Thyroid gland (tissue), 4 donors: ENCODE measurements at regions not wholly inside any gene's neighbourhood (a gene's known extent, or its start where the extent isn't known, plus 50 kb on each side); places are given as distances from the start of the nearest gene placed in this dataset.
A peak's percentile ranks its signal among the peaks of the same experiment; 100 is the strongest.

Experiments
- DNase-seq, 2 donors: peaks; one replicate each; pipeline ENCODE4 v3.0.0-alpha.2; 2019
- H3K27ac ChIP-seq, 3 donors: fragments of 200-600 bp; sonication (generic); 1 replicate in 2 of 3; 2 replicates in 1 of 3; pipeline ENCODE4 v1.5.1; 2016 to 2019; ENCODE audit warnings: mild to moderate bottlenecking in 1 of 3, moderate library complexity in 1 of 3
- H3K27me3 ChIP-seq: fragments of 200-600 bp; sonication (generic); one replicate; pipeline ENCODE4 v1.5.1; 2019
- H3K36me3 ChIP-seq, 2 donors: fragments of 200-600 bp; sonication (generic); one replicate each; pipeline ENCODE4 v1.5.1; 2016 to 2019
- H3K4me1 ChIP-seq, 2 donors: fragments of 200-600 bp; sonication (generic); one replicate each; pipeline ENCODE4 v1.5.1; 2017 to 2019
- H3K4me3 ChIP-seq, 3 donors: fragments of 200-600 bp; sonication (generic); replicated peaks in 1 of 3; 1 replicate in 2 of 3; 2 replicates in 1 of 3; pipeline ENCODE4 v1.5.1; 2016; ENCODE audit warnings: mild to moderate bottlenecking in 1 of 3
- H3K9me3 ChIP-seq: fragments of 200-600 bp; sonication (generic); one replicate; pipeline ENCODE4 v1.5.1; 2017
- CTCF ChIP-seq, 6 experiments: fragments of 200-600 bp in 3 of 6; fragments of 450-650 bp in 3 of 6; sonication (generic) in 3 of 6; IDR thresholded peaks; one replicate each; pipeline ENCODE4 v1.5.1; 2016 to 2019; ENCODE audit warnings: antibody characterized with exemption in 6 of 6, mild to moderate bottlenecking in 2 of 6, inconsistent platforms in 1 of 6, moderate library complexity in 1 of 6
- POLR2A ChIP-seq, 2 donors: fragments of 450-650 bp; IDR thresholded peaks; one replicate each; pipeline ENCODE4 v1.6.1; 2017; ENCODE audit warnings: antibody characterized with exemption in 2 of 2, mild to moderate bottlenecking in 2 of 2, moderate library complexity in 1 of 2
- WGBS, 2 donors: methylation state at CpG; one replicate each; pipeline ENCODE4 v1.1.5; 2017; 5-methylcytosine and 5-hydroxymethylcytosine counted together
- intact Hi-C: fragments of 100-400 bp; cut with DNase I; formaldehyde crosslinking; loops from one replicate; pipeline ENCODE4 v1.15.1; 2023

DNA sequence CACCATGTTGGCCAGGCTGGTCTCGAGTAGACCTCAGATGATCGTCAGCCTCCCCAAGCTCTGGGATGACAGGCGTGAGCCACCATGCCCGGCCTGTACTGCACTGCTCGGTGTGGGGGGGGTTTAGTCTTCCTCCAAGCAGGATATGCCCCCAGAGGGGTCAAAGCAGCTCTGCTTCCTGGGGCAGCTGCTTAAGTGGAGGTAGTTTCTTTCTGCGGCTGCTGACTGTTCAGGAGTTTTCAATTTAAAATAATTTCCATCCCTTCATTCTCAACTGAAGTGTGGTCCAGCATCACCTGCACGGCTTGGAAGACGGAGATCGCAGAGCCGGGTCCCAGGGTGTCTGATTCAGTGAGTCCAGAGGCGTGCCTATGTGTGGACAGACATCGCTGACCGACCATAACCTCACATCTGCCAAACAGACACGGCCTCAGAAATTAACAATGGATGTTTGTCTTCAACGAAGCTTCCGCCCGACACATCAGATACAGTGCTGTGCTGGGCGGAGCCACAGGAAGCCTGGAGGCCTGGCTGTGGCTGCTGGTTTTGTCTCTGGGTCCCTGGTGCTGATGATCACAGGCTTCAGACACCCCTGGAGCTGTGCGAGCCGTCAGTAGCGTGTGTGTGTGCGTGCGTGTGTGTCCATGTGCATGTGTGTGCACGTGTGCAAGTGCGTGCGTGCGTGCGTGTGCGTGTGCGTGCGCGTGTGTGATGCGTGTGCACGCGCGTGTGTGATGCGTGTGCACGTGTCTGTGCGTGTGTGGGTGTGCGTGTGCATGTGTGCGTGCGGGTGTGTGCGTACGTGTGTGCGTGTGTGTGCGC lies 226.5 kb upstream of the PITRM1 start:
- H3K9me3 ChIP-seq = no peaks in the 10 kb centered on the region
- intact Hi-C loops = no loop called here
- peak in 1 of 2 donors; percentile 27 for DNase-seq
- H3K27ac ChIP-seq = no peak overlapping the region
- TF ChIP-seq POLR2A (IDR thresholded peaks at IDR 0.05) = no peak
- TF ChIP-seq CTCF (IDR thresholded peaks at IDR 0.05) = no peak
- no peaks in the 10 kb centered on the region for H3K36me3 ChIP-seq
- H3K27me3 ChIP-seq = no peaks in the 10 kb centered on the region
- no peak overlapping the region for H3K4me3 ChIP-seq
- no peaks in the 10 kb centered on the region for H3K4me1 ChIP-seq
- 82 to 84% methylated on average over 45 to 46 of the region's 46 CpGs for WGBS, 2 donors

GRCh38 chr10:3397846-3398245 lies 225.3 kb upstream of the PITRM1 start:
- intact Hi-C loops = no loop called here
- DNase-seq = no peak
- no peak overlapping the region for H3K27ac ChIP-seq

GRCh38 chr10:3397231-3397630 lies 224.6 kb upstream of the PITRM1 start:
- Histone ChIP-seq H3K4me3 (no peak overlapping the region), H3K27me3 (no peaks in the 10 kb centered on the region), H3K36me3 (no peaks in the 10 kb centered on the region), H3K27ac (no peak overlapping the region), H3K9me3 (no peaks in the 10 kb centered on the region), H3K4me1 (no peaks in the 10 kb centered on the region)
- intact Hi-C loops = no loop called here
- no peak for DNase-seq
- TF ChIP-seq CTCF (IDR thresholded peaks at IDR 0.05) = no peak
- no peak for TF ChIP-seq POLR2A (IDR thresholded peaks at IDR 0.05)
- WGBS, 2 donors = 84 to 91% methylated on average over 4 of the region's 4 CpGs

More at GRCh38 chr10:3397846-3398245, 225.3 kb upstream of the PITRM1 start:
- H3K4me1 ChIP-seq = no peaks in the 10 kb centered on the region
- H3K9me3 ChIP-seq = no peaks in the 10 kb centered on the region
- H3K4me3 ChIP-seq = no peak overlapping the region
- 89 to 95% methylated on average over 23 of the region's 23 CpGs for WGBS, 2 donors
- H3K36me3 ChIP-seq = no peaks in the 10 kb centered on the region
- H3K27me3 ChIP-seq = no peaks in the 10 kb centered on the region
- TF ChIP-seq CTCF (IDR thresholded peaks at IDR 0.05) (no peak), POLR2A (IDR thresholded peaks at IDR 0.05) (no peak)

GRCh38 chr10:3396116-3396515 lies 223.5 kb upstream of the PITRM1 start:
- intact Hi-C loops = no loop called here
- DNase-seq = no peak
- Histone ChIP-seq H3K4me1 (no peaks in the 10 kb centered on the region), H3K9me3 (no peaks in the 10 kb centered on the region), H3K27ac (no peak overlapping the region), H3K4me3 (no peak overlapping the region), H3K27me3 (no peaks in the 10 kb centered on the region), H3K36me3 (no peaks in the 10 kb centered on the region)
- WGBS, 2 donors = 80 to 82% methylated on average over 10 of the region's 10 CpGs
- no peak for TF ChIP-seq CTCF (IDR thresholded peaks at IDR 0.05)
- no peak for TF ChIP-seq POLR2A (IDR thresholded peaks at IDR 0.05)

DNA sequence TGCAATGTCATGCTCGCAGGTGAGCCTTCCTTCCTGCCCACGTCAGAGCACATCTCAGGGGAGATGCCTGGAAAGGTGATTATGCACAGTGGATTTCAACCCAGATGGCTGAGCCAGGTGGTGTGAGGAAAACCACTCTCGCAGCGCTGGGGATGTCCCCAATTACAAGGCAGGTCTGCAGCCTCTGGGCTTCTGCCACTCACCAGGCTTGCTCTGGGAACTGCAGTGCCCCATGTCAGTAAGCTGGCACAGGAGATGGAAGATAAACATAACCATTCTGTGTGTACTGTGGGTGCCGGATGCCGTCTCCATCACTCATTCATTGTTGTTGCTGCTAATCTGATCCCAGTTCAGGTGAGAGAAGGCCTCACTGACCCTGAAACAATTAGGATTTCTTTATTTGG lies 222.9 kb upstream of the PITRM1 start:
- Histone ChIP-seq H3K9me3 (no peaks in the 10 kb centered on the region), H3K36me3 (no peaks in the 10 kb centered on the region), H3K27ac (no peak overlapping the region), H3K27me3 (no peaks in the 10 kb centered on the region), H3K4me3 (no peak overlapping the region), H3K4me1 (no peaks in the 10 kb centered on the region)
- intact Hi-C loops = no loop called here
- WGBS, 2 donors = 69 to 88% methylated on average over 4 to 6 of the region's 6 CpGs
- no peak for TF ChIP-seq POLR2A (IDR thresholded peaks at IDR 0.05)
- TF ChIP-seq CTCF (IDR thresholded peaks at IDR 0.05) = no peak
- no peak for DNase-seq
